DND-41 (cell line): ENCODE measurements at regions not wholly inside any gene's neighbourhood (a gene's known extent, or its start where the extent isn't known, plus 50 kb on each side); places are given as distances from the start of the nearest gene placed in this dataset.

Experiments used
- ATAC-seq: fragments of 200-7000 bp; cut with Tn5 transposase; 3 replicates; pipeline ENCODE4 v1.9.1; 2021; ENCODE audit warnings: low read depth; ENCODE audit not compliant: insufficient read depth
- DNase-seq: peaks from one replicate; pipeline ENCODE4 v3.0.0-alpha.2; 2020
- H2AFZ ChIP-seq: 2 replicates; pipeline ENCODE4 v1.6.0; 2012; ENCODE audit warnings: low read depth, low read length
- H3K27ac ChIP-seq: 2 replicates; pipeline ENCODE4 v1.5.1; 2012; ENCODE audit warnings: low read length, inconsistent platforms
- H3K27me3 ChIP-seq: fragments of 200-600 bp; sonication (generic); 2 replicates; pipeline ENCODE4 v1.6.0; 2012; ENCODE audit warnings: low read length, mild to moderate bottlenecking, inconsistent platforms; ENCODE audit not compliant: insufficient read depth, poor library complexity
- H3K36me3 ChIP-seq: 2 replicates; pipeline ENCODE4 v1.5.1; 2012; ENCODE audit warnings: low read length, inconsistent platforms; ENCODE audit not compliant: insufficient read depth
- H3K4me1 ChIP-seq: 2 replicates; pipeline ENCODE4 v1.5.1; 2012; ENCODE audit warnings: mild to moderate bottlenecking, low read length; ENCODE audit not compliant: insufficient read depth
- H3K4me2 ChIP-seq: 2 replicates; pipeline ENCODE4 v1.6.0; 2012; ENCODE audit warnings: mild to moderate bottlenecking, moderate library complexity, low read length, inconsistent platforms; ENCODE audit not compliant: insufficient read depth
- H3K4me3 ChIP-seq, 2 experiments: fragments of 200-600 bp in 1 of 2; shearing (Covaris generic) in 1 of 2; 2 replicates each; pipeline ENCODE4 v1.5.1; 2012 to 2016; ENCODE audit warnings: inconsistent platforms in 2 of 2, low read length in 2 of 2, mild to moderate bottlenecking in 2 of 2, low read depth in 1 of 2, moderate library complexity in 1 of 2
- H3K79me2 ChIP-seq: 2 replicates; pipeline ENCODE4 v1.6.0; 2012; ENCODE audit warnings: low read length, inconsistent platforms; ENCODE audit not compliant: insufficient read depth
- H3K9ac ChIP-seq: 2 replicates; pipeline ENCODE4 v1.6.0; 2012; ENCODE audit warnings: low read depth, mild to moderate bottlenecking, inconsistent platforms, low read length, moderate library complexity
- H3K9me3 ChIP-seq: 2 replicates; pipeline ENCODE4 v1.5.1; 2012; ENCODE audit warnings: low read length, moderate library complexity, mild to moderate bottlenecking, inconsistent platforms; ENCODE audit not compliant: insufficient read depth, severe bottlenecking
- H4K20me1 ChIP-seq: 2 replicates; pipeline ENCODE4 v1.6.0; 2012; ENCODE audit warnings: low read length; ENCODE audit not compliant: insufficient read depth
- CTCF ChIP-seq: IDR thresholded peaks from 2 replicates; pipeline ENCODE4 v1.5.1; 2012; ENCODE audit warnings: borderline replicate concordance, low read length, moderate library complexity, mild to moderate bottlenecking; ENCODE audit not compliant: poor library complexity, severe bottlenecking; ENCODE audit errors: extremely low read depth
- EZH2 ChIP-seq: IDR thresholded peaks from 3 replicates; pipeline ENCODE4 v1.6.1; 2012; ENCODE audit warnings: borderline replicate concordance, low read depth, mild to moderate bottlenecking, moderate library complexity, low read length, inconsistent platforms; ENCODE audit not compliant: severe bottlenecking

GRCh38 chr9:79007701-79008483 is 563.9 kb upstream of the TLE4 start:
- DNase-seq (no peak), ATAC-seq (no peak)
- Histone ChIP-seq H3K79me2 (no peaks in the 10 kb centered on the region), H3K4me1 (no peaks in the 10 kb centered on the region), H3K27ac (no peak overlapping the region), H3K36me3 (no peaks in the 10 kb centered on the region), H4K20me1 (no peaks in the 10 kb centered on the region), H3K9me3 (no peaks in the 10 kb centered on the region), H3K9ac (no peak overlapping the region), H3K27me3 (no peaks in the 10 kb centered on the region), H3K4me2 (no peak overlapping the region), H2AFZ (no peak overlapping the region), H3K4me3 (no peak overlapping the region)
- TF ChIP-seq EZH2, result no peak
- TF ChIP-seq CTCF, result no peak

DNA sequence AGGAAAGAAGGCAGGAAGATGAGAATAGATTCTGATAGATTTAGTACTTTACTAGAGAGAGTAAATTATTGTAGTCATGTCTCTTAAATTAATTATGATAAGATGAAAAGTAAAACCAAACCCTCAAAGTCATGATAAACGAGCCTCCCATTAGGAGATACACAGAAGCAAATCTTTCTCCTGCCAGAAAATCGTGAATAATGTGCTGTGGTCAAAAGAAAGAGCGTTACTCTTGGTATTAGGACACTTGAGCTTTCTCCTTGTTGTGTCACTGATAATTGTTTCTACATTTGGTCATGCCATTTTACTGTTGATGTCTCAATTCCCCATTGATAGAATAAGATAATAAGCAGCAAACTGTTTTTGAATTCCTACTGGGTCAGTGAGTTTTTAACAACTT is 562.8 kb upstream of the TLE4 start:
- no peak for ATAC-seq
- Histone ChIP-seq H3K9ac (no peak overlapping the region), H3K4me1 (no peaks in the 10 kb centered on the region)

DNA sequence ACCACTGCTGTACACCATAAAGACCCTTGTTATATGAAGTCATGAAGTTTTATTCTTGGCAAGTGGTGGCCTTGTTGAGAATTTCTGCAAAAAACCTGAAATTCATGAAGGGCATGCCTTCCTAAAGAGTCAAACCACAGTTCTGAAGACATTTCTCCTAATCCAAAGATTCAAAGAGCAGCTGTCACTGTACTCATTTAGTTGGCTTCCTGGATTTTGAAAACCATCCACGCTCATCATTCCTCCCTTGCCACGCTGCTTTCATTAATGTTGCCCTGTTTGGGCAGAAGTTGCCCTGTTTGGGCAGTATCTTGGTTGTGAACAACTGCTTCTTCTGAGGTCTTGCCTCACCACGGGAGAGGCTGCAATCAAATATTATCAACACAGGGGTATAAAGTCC is 560.3 kb upstream of the TLE4 start:
- Histone ChIP-seq H3K9ac (no peak overlapping the region), H3K4me1 (no peaks in the 10 kb centered on the region)
- TF ChIP-seq EZH2, result no peak
- no peak for TF ChIP-seq CTCF

More for the DNA sequence above, 562.8 kb upstream of the TLE4 start:
- Histone ChIP-seq H4K20me1 (no peaks in the 10 kb centered on the region), H3K27ac (no peak overlapping the region), H3K4me3 (no peak overlapping the region), H3K27me3 (no peaks in the 10 kb centered on the region), H3K36me3 (no peaks in the 10 kb centered on the region), H3K79me2 (no peaks in the 10 kb centered on the region), H3K4me2 (no peak overlapping the region), H2AFZ (no peak overlapping the region), H3K9me3 (no peaks in the 10 kb centered on the region)
- no peak for TF ChIP-seq CTCF
- TF ChIP-seq EZH2, result no peak
- no peak for DNase-seq

More for the DNA sequence above, 560.3 kb upstream of the TLE4 start:
- Histone ChIP-seq H3K9me3 (no peaks in the 10 kb centered on the region), H3K27me3 (no peaks in the 10 kb centered on the region), H4K20me1 (no peaks in the 10 kb centered on the region), H3K4me3 (no peak overlapping the region), H3K36me3 (no peaks in the 10 kb centered on the region), H3K27ac (no peak overlapping the region), H3K4me2 (no peak overlapping the region), H3K79me2 (no peaks in the 10 kb centered on the region), H2AFZ (no peak overlapping the region)
- ATAC-seq (no peak), DNase-seq (no peak)
